Ishikawa (cell line): ENCODE measurements at regions not wholly inside any gene's neighbourhood (a gene's known extent, or its start where the extent isn't known, plus 50 kb on each side); places are given as distances from the start of the nearest gene placed in this dataset.

Source experiments
- CREB1 ChIP-seq: IDR thresholded peaks from 2 replicates; pipeline ENCODE4 v1.6.1; 2012; ENCODE audit warnings: low read depth
- EGR1 ChIP-seq: IDR thresholded peaks from 2 replicates; pipeline ENCODE4 v1.6.1; 2012
- EP300 ChIP-seq: IDR thresholded peaks from 2 replicates; pipeline ENCODE4 v1.6.1; 2012; ENCODE audit warnings: borderline replicate concordance
- FOXM1 ChIP-seq: IDR thresholded peaks from 2 replicates; pipeline ENCODE4 v1.6.1; 2012; ENCODE audit warnings: low read depth, borderline replicate concordance
- MAX ChIP-seq: IDR thresholded peaks from 2 replicates; pipeline ENCODE4 v1.6.1; 2012
- NFIC ChIP-seq: IDR thresholded peaks from 2 replicates; pipeline ENCODE4 v1.6.1; 2012
- RAD21 ChIP-seq: IDR thresholded peaks from 2 replicates; pipeline ENCODE4 v1.6.1; 2012; ENCODE audit warnings: low read depth
- TAF1 ChIP-seq: IDR thresholded peaks from 2 replicates; pipeline ENCODE4 v1.6.1; 2012; ENCODE audit warnings: low read depth, mild to moderate bottlenecking
- YY1 ChIP-seq: IDR thresholded peaks from 2 replicates; pipeline ENCODE4 v1.6.1; 2012; ENCODE audit warnings: low read depth
- ZBTB7A ChIP-seq: IDR thresholded peaks from 2 replicates; pipeline ENCODE4 v1.6.1; 2012; ENCODE audit warnings: low read depth
- TF ChIP-seq, protein P1 (sequence below): IDR thresholded peaks from 2 replicates; pipeline ENCODE4 v1.6.1; 2012; ENCODE audit warnings: low read depth, mild to moderate bottlenecking
- TF ChIP-seq, protein P2 (sequence below): IDR thresholded peaks from 2 replicates; pipeline ENCODE4 v1.6.1; 2012

GRCh38 chr21:15549671-15550070 is 180.1 kb upstream of the USP25 start:
- TF ChIP-seq, protein P1, sequence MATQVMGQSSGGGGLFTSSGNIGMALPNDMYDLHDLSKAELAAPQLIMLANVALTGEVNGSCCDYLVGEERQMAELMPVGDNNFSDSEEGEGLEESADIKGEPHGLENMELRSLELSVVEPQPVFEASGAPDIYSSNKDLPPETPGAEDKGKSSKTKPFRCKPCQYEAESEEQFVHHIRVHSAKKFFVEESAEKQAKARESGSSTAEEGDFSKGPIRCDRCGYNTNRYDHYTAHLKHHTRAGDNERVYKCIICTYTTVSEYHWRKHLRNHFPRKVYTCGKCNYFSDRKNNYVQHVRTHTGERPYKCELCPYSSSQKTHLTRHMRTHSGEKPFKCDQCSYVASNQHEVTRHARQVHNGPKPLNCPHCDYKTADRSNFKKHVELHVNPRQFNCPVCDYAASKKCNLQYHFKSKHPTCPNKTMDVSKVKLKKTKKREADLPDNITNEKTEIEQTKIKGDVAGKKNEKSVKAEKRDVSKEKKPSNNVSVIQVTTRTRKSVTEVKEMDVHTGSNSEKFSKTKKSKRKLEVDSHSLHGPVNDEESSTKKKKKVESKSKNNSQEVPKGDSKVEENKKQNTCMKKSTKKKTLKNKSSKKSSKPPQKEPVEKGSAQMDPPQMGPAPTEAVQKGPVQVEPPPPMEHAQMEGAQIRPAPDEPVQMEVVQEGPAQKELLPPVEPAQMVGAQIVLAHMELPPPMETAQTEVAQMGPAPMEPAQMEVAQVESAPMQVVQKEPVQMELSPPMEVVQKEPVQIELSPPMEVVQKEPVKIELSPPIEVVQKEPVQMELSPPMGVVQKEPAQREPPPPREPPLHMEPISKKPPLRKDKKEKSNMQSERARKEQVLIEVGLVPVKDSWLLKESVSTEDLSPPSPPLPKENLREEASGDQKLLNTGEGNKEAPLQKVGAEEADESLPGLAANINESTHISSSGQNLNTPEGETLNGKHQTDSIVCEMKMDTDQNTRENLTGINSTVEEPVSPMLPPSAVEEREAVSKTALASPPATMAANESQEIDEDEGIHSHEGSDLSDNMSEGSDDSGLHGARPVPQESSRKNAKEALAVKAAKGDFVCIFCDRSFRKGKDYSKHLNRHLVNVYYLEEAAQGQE, result no peak
- TF ChIP-seq FOXM1 (no peak), RAD21 (no peak), TAF1 (no peak), ZBTB7A (no peak), EP300 (no peak), MAX (no peak), NFIC (no peak), CREB1 (no peak), EGR1 (no peak), YY1 (no peak)
- TF ChIP-seq, protein P2, sequence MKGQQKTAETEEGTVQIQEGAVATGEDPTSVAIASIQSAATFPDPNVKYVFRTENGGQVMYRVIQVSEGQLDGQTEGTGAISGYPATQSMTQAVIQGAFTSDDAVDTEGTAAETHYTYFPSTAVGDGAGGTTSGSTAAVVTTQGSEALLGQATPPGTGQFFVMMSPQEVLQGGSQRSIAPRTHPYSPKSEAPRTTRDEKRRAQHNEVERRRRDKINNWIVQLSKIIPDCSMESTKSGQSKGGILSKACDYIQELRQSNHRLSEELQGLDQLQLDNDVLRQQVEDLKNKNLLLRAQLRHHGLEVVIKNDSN, result no peak
